ENCODE measurements at regions not wholly inside any gene's neighbourhood (a gene's known extent, or its start where the extent isn't known, plus 50 kb on each side); places are given as distances from the start of the nearest gene placed in this dataset.

DNA sequence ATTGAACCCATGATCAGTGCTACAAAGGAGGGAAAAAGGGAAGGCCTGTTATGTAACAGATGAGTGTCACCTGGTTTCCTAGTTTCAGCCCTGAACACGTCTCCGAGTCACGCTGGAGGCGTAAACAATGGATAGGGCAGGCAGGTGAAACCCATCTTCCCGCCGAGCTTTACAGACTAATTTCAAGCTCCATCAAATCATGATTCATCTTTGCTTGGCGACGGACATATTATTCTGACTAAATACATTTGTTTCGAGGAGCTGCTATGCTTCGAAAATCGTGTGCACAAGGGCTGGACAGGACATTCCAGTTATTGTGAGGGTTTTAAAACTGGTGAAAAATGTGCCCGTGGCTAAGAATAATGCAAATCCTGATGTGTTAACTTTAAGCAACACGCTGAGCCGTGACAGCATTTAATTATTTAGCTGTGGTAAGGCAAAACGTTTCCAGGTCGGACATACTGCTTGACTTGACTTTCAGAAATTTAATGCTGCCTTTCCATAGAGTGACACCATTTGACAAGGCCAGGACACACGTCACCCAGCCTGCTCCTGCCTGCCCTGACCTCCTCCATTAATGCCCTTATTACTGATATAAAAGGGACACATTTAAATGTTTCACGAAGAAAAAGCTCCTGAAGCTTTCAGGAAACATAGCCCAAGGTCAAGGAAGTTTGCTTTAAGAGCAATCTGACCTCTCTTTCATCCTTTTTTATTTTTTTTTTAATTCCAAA lies 1203.5 kb upstream of the TMEM132C start:
- 65 to 77% (median 71%) methylated on average over 18 of the region's 18 CpGs for WGBS, 5 donors
- H3K4me1 ChIP-seq = no peaks in the 10 kb centered on the region
- no peaks in the 10 kb centered on the region for H3K36me3 ChIP-seq
- peaks cover 0 to 4% (median 0%) of the 10 kb centered on the region in 3 donors for H3K27me3 ChIP-seq
- DNase-seq = peak in 1 of 2 donors; percentile 56
- no peak overlapping the region for H3K27ac ChIP-seq
- no peaks in the 10 kb centered on the region for H3K9me3 ChIP-seq
- no peak overlapping the region for H3K4me3 ChIP-seq
- intact Hi-C loops (cut with DNase I; ENCODE audit: low total_unique reads) = no loop called here
- TF ChIP-seq, protein P1, sequence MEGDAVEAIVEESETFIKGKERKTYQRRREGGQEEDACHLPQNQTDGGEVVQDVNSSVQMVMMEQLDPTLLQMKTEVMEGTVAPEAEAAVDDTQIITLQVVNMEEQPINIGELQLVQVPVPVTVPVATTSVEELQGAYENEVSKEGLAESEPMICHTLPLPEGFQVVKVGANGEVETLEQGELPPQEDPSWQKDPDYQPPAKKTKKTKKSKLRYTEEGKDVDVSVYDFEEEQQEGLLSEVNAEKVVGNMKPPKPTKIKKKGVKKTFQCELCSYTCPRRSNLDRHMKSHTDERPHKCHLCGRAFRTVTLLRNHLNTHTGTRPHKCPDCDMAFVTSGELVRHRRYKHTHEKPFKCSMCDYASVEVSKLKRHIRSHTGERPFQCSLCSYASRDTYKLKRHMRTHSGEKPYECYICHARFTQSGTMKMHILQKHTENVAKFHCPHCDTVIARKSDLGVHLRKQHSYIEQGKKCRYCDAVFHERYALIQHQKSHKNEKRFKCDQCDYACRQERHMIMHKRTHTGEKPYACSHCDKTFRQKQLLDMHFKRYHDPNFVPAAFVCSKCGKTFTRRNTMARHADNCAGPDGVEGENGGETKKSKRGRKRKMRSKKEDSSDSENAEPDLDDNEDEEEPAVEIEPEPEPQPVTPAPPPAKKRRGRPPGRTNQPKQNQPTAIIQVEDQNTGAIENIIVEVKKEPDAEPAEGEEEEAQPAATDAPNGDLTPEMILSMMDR (IDR thresholded peaks at IDR 0.05) = no peak
- no peak for TF ChIP-seq POLR2A (IDR thresholded peaks at IDR 0.05)
- no peak for TF ChIP-seq EP300 (IDR thresholded peaks at IDR 0.05)
- TF ChIP-seq POLR2AphosphoS5 (IDR thresholded peaks at IDR 0.05) = no peak

DNA sequence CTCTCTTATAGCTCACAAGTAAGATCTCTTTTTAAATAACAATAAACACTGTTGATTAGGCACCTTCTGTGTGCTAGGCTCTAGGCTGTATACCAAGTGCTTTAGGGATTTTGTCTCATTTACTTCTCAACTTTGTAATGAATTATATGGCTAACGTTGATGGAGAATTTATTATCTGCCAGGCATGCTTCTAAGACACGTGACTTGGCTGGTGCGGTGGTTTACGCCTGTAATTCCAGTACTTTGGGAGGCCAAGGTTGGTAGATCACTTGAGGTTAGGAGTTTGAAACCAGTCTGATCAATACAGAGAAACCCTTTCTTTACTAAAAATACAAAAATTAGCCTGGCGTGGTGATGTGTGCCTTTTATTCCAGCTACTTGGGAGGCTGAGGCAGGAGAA lies 1202.8 kb upstream of the TMEM132C start:
- DNase-seq = no peak
- TF ChIP-seq, protein P1 (IDR thresholded peaks at IDR 0.05) = no peak
- no peak for TF ChIP-seq EP300 (IDR thresholded peaks at IDR 0.05)
- no peak for TF ChIP-seq POLR2A (IDR thresholded peaks at IDR 0.05)
- no peak for TF ChIP-seq POLR2AphosphoS5 (IDR thresholded peaks at IDR 0.05)
- intact Hi-C loops (cut with DNase I; ENCODE audit: low total_unique reads) = no loop called here
- Histone ChIP-seq H3K36me3 (no peaks in the 10 kb centered on the region), H3K27ac (no peak overlapping the region), H3K27me3 (peaks cover 0 to 4% (median 0%) of the 10 kb centered on the region in 3 donors), H3K4me1 (no peaks in the 10 kb centered on the region), H3K4me3 (no peak overlapping the region), H3K9me3 (no peaks in the 10 kb centered on the region)
- 91 to 93% (median 93%) methylated on average over 5 of the region's 5 CpGs for WGBS, 5 donors

DNA sequence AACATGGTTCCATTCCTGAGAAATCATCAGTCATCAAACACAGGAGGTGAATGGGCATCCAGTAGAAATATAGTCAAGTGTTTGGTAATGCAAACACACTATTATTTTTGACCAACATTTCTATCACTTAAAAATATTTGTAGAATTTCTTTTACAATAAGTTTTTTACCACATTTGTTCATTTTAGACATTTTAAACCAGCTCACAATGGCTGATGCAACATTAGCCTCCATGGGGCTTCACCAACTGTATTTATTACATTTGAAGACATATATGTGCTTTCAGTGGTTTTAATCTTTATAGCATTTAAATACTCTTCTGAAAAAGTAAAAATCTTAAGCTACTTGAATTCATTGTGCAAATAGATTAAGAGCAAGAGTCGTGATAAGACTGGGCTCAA lies 1201.4 kb upstream of the TMEM132C start:
- H3K27ac ChIP-seq = no peak overlapping the region
- H3K36me3 ChIP-seq = no peaks in the 10 kb centered on the region
- intact Hi-C loops (cut with DNase I; ENCODE audit: low total_unique reads) = no loop called here
- DNase-seq = no peak
- H3K4me3 ChIP-seq = no peak overlapping the region
- no peak for TF ChIP-seq POLR2AphosphoS5 (IDR thresholded peaks at IDR 0.05)
- TF ChIP-seq EP300 (IDR thresholded peaks at IDR 0.05) = no peak
- TF ChIP-seq, protein P1 (IDR thresholded peaks at IDR 0.05) = no peak
- TF ChIP-seq POLR2A (IDR thresholded peaks at IDR 0.05) = no peak
- no peaks in the 10 kb centered on the region for H3K9me3 ChIP-seq
- H3K4me1 ChIP-seq = no peaks in the 10 kb centered on the region
- H3K27me3 ChIP-seq = no peaks in the 10 kb centered on the region
- 21 to 52% (median 41%) methylated on average over 1 of the region's 1 CpG for WGBS, 5 donors

DNA sequence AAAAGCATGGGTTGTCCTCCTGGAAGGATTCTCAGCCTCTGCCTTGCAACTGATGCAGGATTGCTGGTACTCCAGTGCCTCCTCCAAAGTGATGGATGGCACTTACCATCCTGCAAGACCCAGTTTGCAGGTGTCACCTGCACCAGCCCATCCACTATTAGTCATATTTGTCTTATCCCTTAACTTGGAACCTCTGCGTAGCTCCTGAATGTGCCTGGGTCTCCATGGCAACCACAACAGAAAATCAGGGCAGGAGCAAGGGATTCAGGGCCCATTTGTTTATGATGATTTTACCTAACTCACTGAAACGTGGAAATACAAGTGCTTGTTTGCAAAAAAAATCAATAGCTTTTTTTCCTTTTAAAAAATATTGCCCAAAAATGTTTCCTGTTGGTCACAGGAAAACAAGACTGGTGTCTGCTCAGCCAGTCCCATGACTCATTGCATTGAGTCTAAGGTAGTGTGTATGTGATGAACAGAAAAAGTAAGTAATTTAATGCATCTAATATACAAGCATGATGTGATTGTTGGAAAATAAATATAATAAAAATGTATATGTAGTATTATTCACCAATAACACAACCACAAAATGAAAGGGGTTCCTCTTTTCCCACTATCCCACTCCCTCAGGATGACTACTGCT lies 1196.3 kb upstream of the TMEM132C start:
- intact Hi-C loops (cut with DNase I; ENCODE audit: low total_unique reads) = no loop called here
- Histone ChIP-seq H3K27ac (no peak overlapping the region), H3K4me3 (no peak overlapping the region), H3K9me3 (no peaks in the 10 kb centered on the region), H3K36me3 (no peaks in the 10 kb centered on the region), H3K27me3 (no peaks in the 10 kb centered on the region), H3K4me1 (no peaks in the 10 kb centered on the region)
- DNase-seq = no peak
- 14 to 31% (median 16%) methylated on average over 2 of the region's 2 CpGs for WGBS, 5 donors
- no peak for TF ChIP-seq EP300 (IDR thresholded peaks at IDR 0.05)
- no peak for TF ChIP-seq POLR2A (IDR thresholded peaks at IDR 0.05)
- TF ChIP-seq POLR2AphosphoS5 (IDR thresholded peaks at IDR 0.05) = no peak
- TF ChIP-seq, protein P1 (IDR thresholded peaks at IDR 0.05) = no peak

All from stomach (tissue), 8 donors.